HG02642 (cell line): ENCODE measurements at regions not wholly inside any gene's neighbourhood (a gene's known extent, or its start where the extent isn't known, plus 50 kb on each side); places are given as distances from the start of the nearest gene placed in this dataset.
A peak's percentile ranks its signal among the peaks of the same experiment; 100 is the strongest.
"Not testable (repeated sequence)": the region's sequence is repeated elsewhere in the genome, so short reads cannot be mapped to it uniquely, and the experiment has no call there.

Source experiments
- ATAC-seq: cut with Tn5 transposase; IDR thresholded peaks from one replicate; pipeline ENCODE4 v1.9.1; 2021; ENCODE audit warnings: mild to moderate bottlenecking; ENCODE audit not compliant: unreplicated experiment, poor library complexity

- not testable (repeated sequence) for ATAC-seq
These were observed 69.6 kb upstream of the CCDC6 start for GRCh38 chr10:59975918-59976317.

DNA sequence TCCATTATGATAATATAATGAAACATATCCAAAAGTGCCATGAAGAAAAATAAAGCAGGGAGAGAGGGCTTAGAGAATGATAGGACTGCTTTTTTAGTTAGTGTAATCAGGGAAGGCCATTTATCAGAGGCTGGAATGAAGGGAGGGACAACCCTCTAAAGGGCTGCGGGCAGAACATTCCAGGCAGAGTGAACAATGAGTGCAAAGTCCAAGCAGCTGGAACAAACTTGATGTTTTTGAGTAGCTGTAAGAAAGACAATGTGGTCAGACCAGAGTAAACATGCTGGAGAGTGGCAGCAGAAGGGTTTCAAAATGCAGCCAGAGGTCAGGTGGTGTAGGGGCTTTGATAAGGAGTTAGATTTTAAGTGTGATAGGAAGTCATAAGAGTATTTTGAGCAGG is 65.6 kb upstream of the CCDC6 start:
- ATAC-seq, result no peak

DNA sequence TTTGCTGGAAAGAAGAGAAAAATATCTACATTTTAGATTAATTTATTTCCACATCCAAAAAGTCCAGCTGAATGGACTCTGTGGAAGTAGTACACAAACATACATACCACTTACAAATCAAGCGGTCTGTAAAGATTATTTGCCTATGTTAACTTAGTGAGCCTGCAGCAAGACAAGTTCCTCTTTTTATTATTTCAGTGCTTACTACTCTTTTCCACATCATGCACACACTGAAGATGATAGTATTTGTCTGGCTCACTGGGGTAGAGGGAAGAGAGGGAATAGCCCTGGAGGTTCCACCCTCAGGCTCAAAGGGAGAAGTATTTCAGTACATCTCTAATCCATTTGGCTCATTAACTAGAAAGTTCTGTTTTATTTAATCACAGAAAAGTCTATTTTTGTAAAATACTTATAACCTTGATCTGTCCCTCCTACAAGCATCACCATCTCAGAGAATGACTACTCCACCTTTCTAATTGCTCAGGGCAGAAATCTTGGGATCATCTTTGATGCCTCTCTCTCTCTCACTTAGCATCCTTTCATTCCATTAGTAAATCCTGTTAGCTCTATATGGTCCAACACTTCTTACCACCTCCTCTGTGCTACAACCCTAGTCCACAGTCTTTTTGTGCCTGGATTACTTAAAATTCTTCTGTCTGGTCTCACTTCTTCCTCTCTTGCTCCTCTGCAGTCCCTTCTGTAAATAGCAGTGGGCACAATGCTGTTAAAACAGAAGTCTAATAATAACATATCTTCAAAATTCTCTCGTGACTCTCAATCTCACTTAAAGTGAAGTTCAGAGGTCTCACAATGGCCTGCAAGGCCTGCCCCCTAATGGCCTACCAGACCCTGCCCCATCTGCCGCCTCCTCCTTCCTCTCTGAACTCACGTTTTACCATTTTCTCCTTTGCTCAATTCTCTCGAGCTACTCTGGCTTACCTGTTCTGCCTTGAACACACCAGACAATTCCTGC is 64.3 kb upstream of the CCDC6 start:
- peak; percentile 67 for ATAC-seq

- ATAC-seq, result no peak
These were observed 62.3 kb upstream of the CCDC6 start for GRCh38 chr10:59968705-59969104.

DNA sequence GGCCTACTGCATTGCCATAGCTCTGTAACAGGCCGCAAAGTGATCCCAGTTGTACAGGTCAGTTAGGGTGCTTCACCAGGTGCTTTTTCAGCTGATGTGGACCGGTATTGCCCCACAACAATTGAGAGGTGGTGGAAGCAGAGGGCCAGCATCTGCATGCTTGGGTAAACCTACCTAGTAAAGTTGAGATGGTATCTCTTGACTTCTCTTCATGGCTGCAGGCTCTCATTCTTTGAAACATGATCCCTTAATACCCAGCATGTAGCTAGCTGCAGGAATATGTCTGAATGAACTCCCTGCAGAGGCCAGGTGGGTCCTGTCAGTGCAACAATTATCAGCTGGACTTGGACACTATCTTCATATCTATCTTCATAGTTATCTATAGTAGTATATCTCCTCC is 60.7 kb upstream of the CCDC6 start:
- ATAC-seq, result no peak

- ATAC-seq, result no peak
These were observed 59.7 kb upstream of the CCDC6 start for GRCh38 chr10:59965899-59966650.

GRCh38 chr10:59962756-59963155 is 56.4 kb upstream of the CCDC6 start:
- no peak for ATAC-seq

DNA sequence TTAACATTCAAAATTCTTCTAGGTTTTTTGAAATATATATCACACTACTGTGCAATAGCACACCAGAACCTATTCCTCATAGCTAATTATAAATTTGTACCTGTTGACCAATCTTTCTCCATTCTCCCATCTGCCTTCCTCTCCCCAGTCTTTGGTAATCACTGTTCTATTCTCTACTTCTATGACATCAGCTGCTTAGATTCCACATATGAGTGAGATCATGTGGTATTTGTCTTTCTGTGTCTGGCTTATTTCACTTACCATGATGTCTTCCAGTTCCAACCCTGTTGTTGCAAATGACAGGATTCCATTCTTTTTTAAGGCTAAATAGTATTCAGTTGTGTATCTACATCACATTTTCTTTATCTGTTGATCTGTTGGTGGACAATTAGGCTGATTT is 54.4 kb upstream of the CCDC6 start:
- ATAC-seq, result no peak

- ATAC-seq, result no peak
These were observed 53.2 kb upstream of the CCDC6 start for GRCh38 chr10:59959504-59960018.

DNA sequence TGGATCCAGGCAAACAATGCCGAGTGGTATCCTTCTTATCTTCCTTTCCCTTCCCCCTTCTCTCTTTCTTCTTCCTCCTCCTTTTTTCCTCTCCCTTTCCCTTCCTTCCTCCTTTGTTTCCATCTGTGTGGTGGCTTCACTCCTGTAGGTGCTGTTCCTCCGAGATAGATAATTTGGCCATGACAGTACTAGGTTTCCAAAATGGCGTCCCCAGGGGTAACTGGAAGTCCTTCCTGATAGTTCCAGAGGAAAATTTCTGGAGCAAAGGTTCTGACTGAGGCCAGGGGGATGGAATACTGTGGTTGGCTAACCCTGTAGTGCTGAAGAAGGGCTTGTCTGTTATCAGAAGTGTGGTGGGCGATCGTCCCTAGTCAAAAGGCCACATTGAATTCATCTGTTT is 52.5 kb upstream of the CCDC6 start:
- ATAC-seq, result no peak

- ATAC-seq, result no peak
These were observed 51.6 kb upstream of the CCDC6 start for GRCh38 chr10:59957975-59958374.
